C4-2B (cell line): ENCODE measurements at regions not wholly inside any gene's neighbourhood (a gene's known extent, or its start where the extent isn't known, plus 50 kb on each side); places are given as distances from the start of the nearest gene placed in this dataset.

Experiments used
- H3K27ac ChIP-seq: fragments of 450-650 bp; 2 replicates; pipeline ENCODE4 v1.5.1; 2017
- CTCF ChIP-seq: fragments of 450-650 bp; conservative IDR thresholded peaks from 2 replicates; pipeline ENCODE4 v1.5.1; 2017; ENCODE audit warnings: mild to moderate bottlenecking
- ZFX ChIP-seq: fragments of 450-650 bp; IDR thresholded peaks from 2 replicates; pipeline ENCODE4 v1.6.1; 2017

- H3K27ac ChIP-seq = no peak overlapping the region
- no peak for TF ChIP-seq ZFX
- no peak for TF ChIP-seq CTCF
Measured at GRCh38 chr7:94303118-94303517, 91.6 kb upstream of the COL1A2 start.

- H3K27ac ChIP-seq = no peak overlapping the region
- TF ChIP-seq ZFX (no peak), CTCF (no peak)
Measured at GRCh38 chr7:94303695-94304094, 91.0 kb upstream of the COL1A2 start.

GRCh38 chr7:94304878-94305277 is 89.8 kb upstream of the COL1A2 start:
- no peak overlapping the region for H3K27ac ChIP-seq

DNA sequence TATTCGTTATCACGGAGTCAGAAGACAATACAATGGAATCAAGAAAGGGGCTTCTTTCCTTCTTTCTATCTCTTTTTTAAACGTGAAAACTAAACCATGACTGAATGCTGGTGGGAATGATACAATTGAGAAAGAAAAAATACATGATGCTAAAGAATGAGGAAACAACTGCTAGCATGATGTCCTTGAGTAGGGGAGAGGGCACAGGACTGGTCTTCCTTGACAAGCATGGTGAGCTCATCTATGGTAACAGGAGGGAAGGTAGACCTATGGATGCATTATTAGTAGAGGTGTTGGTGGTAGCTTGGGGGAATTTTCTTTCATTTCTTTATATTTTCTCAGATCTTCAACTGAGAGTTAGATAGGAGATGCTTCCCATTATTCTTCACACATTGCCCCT is 88.9 kb upstream of the COL1A2 start:
- no peak overlapping the region for H3K27ac ChIP-seq
- TF ChIP-seq CTCF (no peak), ZFX (no peak)

More at GRCh38 chr7:94304878-94305277, 89.8 kb upstream of the COL1A2 start:
- no peak for TF ChIP-seq ZFX
- no peak for TF ChIP-seq CTCF

DNA sequence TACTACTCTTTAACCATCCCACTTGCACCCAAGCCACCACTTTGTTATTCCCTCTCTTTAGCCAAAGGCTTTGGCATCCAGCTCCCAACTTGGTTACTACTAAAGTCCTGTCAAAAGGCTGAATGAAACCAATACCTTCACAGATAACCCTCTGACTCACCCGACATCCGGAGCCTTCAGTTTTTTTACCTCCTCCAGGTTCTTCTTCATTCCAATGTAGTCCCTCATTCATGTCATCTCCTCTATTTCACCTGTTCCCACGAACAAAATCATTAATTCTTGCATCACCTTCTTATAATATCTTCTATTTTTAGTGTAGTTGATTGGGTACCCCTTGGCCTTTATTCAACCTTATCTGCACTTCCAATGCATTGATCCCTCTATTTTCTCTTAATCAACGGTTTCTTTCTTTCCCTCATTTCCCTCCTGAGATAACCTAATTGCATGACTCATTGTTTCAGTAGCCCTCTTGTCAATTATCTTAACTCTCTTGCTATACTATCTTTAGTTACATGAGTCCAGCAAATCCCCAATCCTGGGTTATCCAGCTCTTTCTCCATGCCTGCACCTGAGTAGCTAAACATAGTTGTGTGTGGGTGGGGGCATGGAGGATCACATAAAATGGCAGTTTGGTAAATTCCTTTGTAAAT is 87.2 kb upstream of the COL1A2 start:
- no peak overlapping the region for H3K27ac ChIP-seq
- TF ChIP-seq ZFX (no peak), CTCF (no peak)

GRCh38 chr7:94311515-94311914 is 83.2 kb upstream of the COL1A2 start:
- no peak for TF ChIP-seq CTCF
- TF ChIP-seq ZFX = no peak
- H3K27ac ChIP-seq = no peak overlapping the region

DNA sequence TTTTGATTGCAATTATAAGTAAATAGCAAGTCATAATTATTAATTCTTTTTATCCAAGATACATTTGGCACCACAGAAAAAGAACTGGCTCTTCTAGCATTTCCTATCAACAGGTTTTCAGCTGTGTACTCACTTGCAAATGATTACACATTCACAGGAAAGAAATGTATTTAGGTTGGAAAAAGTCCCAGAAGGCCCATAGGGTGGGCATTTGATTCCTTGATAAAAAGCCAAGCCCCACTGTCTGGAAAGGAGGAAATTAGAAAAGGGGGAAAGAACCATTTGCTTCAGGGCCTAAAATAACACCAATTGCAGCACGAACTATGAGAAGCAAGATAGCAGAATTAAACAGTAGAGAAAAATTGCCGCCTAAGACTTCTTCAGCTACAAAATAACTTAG is 80.8 kb upstream of the COL1A2 start:
- no peak overlapping the region for H3K27ac ChIP-seq
- TF ChIP-seq CTCF (no peak), ZFX (no peak)
